Fibroblast of lung (primary cell): ENCODE measurements at regions not wholly inside any gene's neighbourhood (a gene's known extent, or its start where the extent isn't known, plus 50 kb on each side); places are given as distances from the start of the nearest gene placed in this dataset.

Source experiments
- CTCF ChIP-seq, 2 donors: IDR thresholded peaks in 1 of 2; conservative IDR thresholded peaks in 1 of 2; 1 replicate in 1 of 2; 2 replicates in 1 of 2; pipeline ENCODE4 v1.5.1; 2011 to 2012; ENCODE audit warnings: low read length in 2 of 2, control low read depth in 1 of 2, inconsistent platforms in 1 of 2, low read depth in 1 of 2, mild to moderate bottlenecking in 1 of 2
- EZH2 ChIP-seq: IDR thresholded peaks from 2 replicates; pipeline ENCODE4 v1.5.1; 2012; ENCODE audit warnings: low read length, control low read depth, mild to moderate bottlenecking; ENCODE audit errors: missing control alignments

- TF ChIP-seq CTCF (conservative IDR thresholded peaks at IDR 0.05 in 1 of 2, IDR thresholded peaks at IDR 0.05 in 1 of 2; ENCODE audit: low read depth in 1 of 2, low read length in 2 of 2) = no peak
- no peak for TF ChIP-seq EZH2
These were observed 275.6 kb upstream of the ID2 start for GRCh38 chr2:8406271-8406670.
